Type B pancreatic cell (in vitro differentiated cells): ENCODE measurements at regions not wholly inside any gene's neighbourhood (a gene's known extent, or its start where the extent isn't known, plus 50 kb on each side); places are given as distances from the start of the nearest gene placed in this dataset.

Source experiments
- DNase-seq: peaks from one replicate; pipeline ENCODE4 v3.0.0; 2021; ENCODE audit warnings: mixed read lengths; ENCODE audit not compliant: unreplicated experiment; ENCODE audit errors: extremely low spot score
- H3K27ac Mint-ChIP-seq: 2 replicates; pipeline ENCODE4 v1.8.0; 2021; ENCODE audit warnings: mild to moderate bottlenecking, mixed read lengths
- H3K27me3 Mint-ChIP-seq: 2 replicates; pipeline ENCODE4 v1.8.0; 2021; ENCODE audit warnings: mixed read lengths
- H3K36me3 Mint-ChIP-seq: 2 replicates; pipeline ENCODE4 v1.8.0; 2021; ENCODE audit warnings: mixed read lengths
- H3K4me1 Mint-ChIP-seq: one replicate; pipeline ENCODE4 v1.8.0; 2021; ENCODE audit warnings: mixed read lengths; ENCODE audit not compliant: unreplicated experiment
- H3K4me3 Mint-ChIP-seq: 2 replicates; pipeline ENCODE4 v1.8.0; 2021; ENCODE audit warnings: mild to moderate bottlenecking, mixed read lengths
- H3K9me3 Mint-ChIP-seq: 2 replicates; pipeline ENCODE4 v1.8.0; 2021; ENCODE audit warnings: mixed read lengths
- CTCF ChIP-seq: fragments of 200-600 bp; sonication (generic); conservative IDR thresholded peaks from 2 replicates; pipeline ENCODE4 v1.5.0; 2021; ENCODE audit warnings: antibody characterized with exemption, mild to moderate bottlenecking

GRCh38 chr10:3619241-3619640 lies 165.8 kb downstream of the KLF6 start:
- Mint-ChIP-seq H3K4me1 (no peaks in the 10 kb centered on the region), H3K27ac (no peak overlapping the region), H3K4me3 (no peak overlapping the region), H3K36me3 (peaks cover 7% of the 10 kb centered on the region), H3K9me3 (peaks cover 9% of the 10 kb centered on the region), H3K27me3 (no peaks in the 10 kb centered on the region)
- no peak for DNase-seq
- TF ChIP-seq CTCF, result no peak

- Mint-ChIP-seq H3K27ac (no peak overlapping the region), H3K9me3 (peaks cover 9% of the 10 kb centered on the region), H3K4me1 (no peaks in the 10 kb centered on the region), H3K36me3 (peaks cover 7% of the 10 kb centered on the region), H3K27me3 (no peaks in the 10 kb centered on the region), H3K4me3 (no peak overlapping the region)
- no peak for TF ChIP-seq CTCF
- no peak for DNase-seq
Observed at GRCh38 chr10:3616880-3617279, 168.1 kb downstream of the KLF6 start.

- no peak for DNase-seq
- Mint-ChIP-seq H3K4me3 (no peak overlapping the region), H3K27ac (no peak overlapping the region), H3K36me3 (no peaks in the 10 kb centered on the region), H3K4me1 (no peaks in the 10 kb centered on the region), H3K27me3 (no peaks in the 10 kb centered on the region), H3K9me3 (peaks cover 4% of the 10 kb centered on the region)
- no peak for TF ChIP-seq CTCF
Observed at GRCh38 chr10:3613318-3613717, 171.7 kb downstream of the KLF6 start.

GRCh38 chr10:3612183-3613001 lies 172.6 kb downstream of the KLF6 start:
- TF ChIP-seq CTCF, result no peak
- H3K4me1 Mint-ChIP-seq, result no peaks in the 10 kb centered on the region
- H3K9me3 Mint-ChIP-seq, result peaks cover 10% of the 10 kb centered on the region

GRCh38 chr10:3606309-3606708 lies 178.7 kb downstream of the KLF6 start:
- Mint-ChIP-seq H3K36me3 (peaks cover 4% of the 10 kb centered on the region), H3K9me3 (peaks cover 19% of the 10 kb centered on the region), H3K4me3 (no peak overlapping the region), H3K27ac (no peak overlapping the region), H3K27me3 (peaks cover 3% of the 10 kb centered on the region), H3K4me1 (no peaks in the 10 kb centered on the region)
- TF ChIP-seq CTCF, result no peak
- no peak for DNase-seq

More at GRCh38 chr10:3612183-3613001, 172.6 kb downstream of the KLF6 start:
- H3K4me3 Mint-ChIP-seq, result no peak overlapping the region
- no peaks in the 10 kb centered on the region for H3K27me3 Mint-ChIP-seq
- no peak overlapping the region for H3K27ac Mint-ChIP-seq
- no peaks in the 10 kb centered on the region for H3K36me3 Mint-ChIP-seq
- DNase-seq, result no peak
